Neuron (in vitro differentiated cells): ENCODE measurements at regions not wholly inside any gene's neighbourhood (a gene's known extent, or its start where the extent isn't known, plus 50 kb on each side); places are given as distances from the start of the nearest gene placed in this dataset.
"Not testable (repeated sequence)": the region's sequence is repeated elsewhere in the genome, so short reads cannot be mapped to it uniquely, and the experiment has no call there.

Experiments
- H2AFZ ChIP-seq: one replicate; pipeline ENCODE4 v1.6.1; 2013; ENCODE audit warnings: low read depth, mild to moderate bottlenecking, inconsistent platforms, low read length, moderate library complexity
- H3K27me3 ChIP-seq: one replicate; pipeline ENCODE4 v1.6.1; 2013; ENCODE audit warnings: low read length; ENCODE audit not compliant: insufficient read depth
- H3K36me3 ChIP-seq: one replicate; pipeline ENCODE4 v1.6.1; 2013; ENCODE audit warnings: low read length; ENCODE audit not compliant: insufficient read depth
- H3K4me1 ChIP-seq: one replicate; pipeline ENCODE4 v1.6.1; 2013; ENCODE audit warnings: low read length; ENCODE audit not compliant: insufficient read depth
- H3K4me3 ChIP-seq: 2 replicates; pipeline ENCODE4 v1.5.1; 2013; ENCODE audit warnings: mild to moderate bottlenecking, low read length, moderate library complexity
- H3K9me3 ChIP-seq: one replicate; pipeline ENCODE4 v1.6.1; 2013; ENCODE audit warnings: low read length

GRCh38 chr5:92132294-92132908, 749.3 kb upstream of the ARRDC3 start:
- H2AFZ ChIP-seq: peak overlapping the region; percentile 36
- not testable (repeated sequence) for H3K4me1 ChIP-seq, H3K36me3 ChIP-seq, H3K9me3 ChIP-seq, H3K27me3 ChIP-seq, H3K4me3 ChIP-seq

- Histone ChIP-seq H3K4me3 (no peak overlapping the region), H3K9me3 (no peaks in the 10 kb centered on the region), H3K27me3 (no peaks in the 10 kb centered on the region)
These were observed 743.1 kb upstream of the ARRDC3 start for GRCh38 chr5:92126182-92126581.

GRCh38 chr5:92119110-92119509, 736.0 kb upstream of the ARRDC3 start:
- H2AFZ ChIP-seq: no peak overlapping the region
- H3K27me3 ChIP-seq: no peaks in the 10 kb centered on the region

More at GRCh38 chr5:92126182-92126581, 743.1 kb upstream of the ARRDC3 start:
- no peaks in the 10 kb centered on the region for H3K36me3 ChIP-seq
- H2AFZ ChIP-seq: no peak overlapping the region
- H3K4me1 ChIP-seq: no peaks in the 10 kb centered on the region

GRCh38 chr5:92106808-92107207, 723.7 kb upstream of the ARRDC3 start:
- no peaks in the 10 kb centered on the region for H3K27me3 ChIP-seq
- no peaks in the 10 kb centered on the region for H3K36me3 ChIP-seq
- H2AFZ ChIP-seq: no peak overlapping the region
- peaks cover 2% of the 10 kb centered on the region for H3K9me3 ChIP-seq
- no peak overlapping the region for H3K4me3 ChIP-seq
- peaks cover 7% of the 10 kb centered on the region for H3K4me1 ChIP-seq

More at GRCh38 chr5:92119110-92119509, 736.0 kb upstream of the ARRDC3 start:
- Histone ChIP-seq H3K36me3 (no peaks in the 10 kb centered on the region), H3K4me1 (peaks cover 7% of the 10 kb centered on the region), H3K9me3 (no peaks in the 10 kb centered on the region), H3K4me3 (no peak overlapping the region)

GRCh38 chr5:92104126-92104525, 721.0 kb upstream of the ARRDC3 start:
- peaks cover 7% of the 10 kb centered on the region for H3K4me1 ChIP-seq
- H3K9me3 ChIP-seq: peaks cover 2% of the 10 kb centered on the region
- H3K4me3 ChIP-seq: no peak overlapping the region
- no peaks in the 10 kb centered on the region for H3K36me3 ChIP-seq
- peak overlapping the region; percentile 57 for H2AFZ ChIP-seq
- no peaks in the 10 kb centered on the region for H3K27me3 ChIP-seq

- Histone ChIP-seq H3K4me3 (no peak overlapping the region), H3K4me1 (peaks cover 7% of the 10 kb centered on the region), H3K36me3 (no peaks in the 10 kb centered on the region), H3K9me3 (peaks cover 2% of the 10 kb centered on the region), H3K27me3 (no peaks in the 10 kb centered on the region), H2AFZ (no peak overlapping the region)
These were observed 719.2 kb upstream of the ARRDC3 start for GRCh38 chr5:92102313-92102712.

- no peak overlapping the region for H2AFZ ChIP-seq
- no peaks in the 10 kb centered on the region for H3K4me1 ChIP-seq
- no peak overlapping the region for H3K4me3 ChIP-seq
- H3K27me3 ChIP-seq: no peaks in the 10 kb centered on the region
- no peaks in the 10 kb centered on the region for H3K9me3 ChIP-seq
- no peaks in the 10 kb centered on the region for H3K36me3 ChIP-seq
These were observed 709.1 kb upstream of the ARRDC3 start for GRCh38 chr5:92092239-92092638.

- Histone ChIP-seq H3K4me3 (no peak overlapping the region), H3K9me3 (no peaks in the 10 kb centered on the region), H3K36me3 (no peaks in the 10 kb centered on the region), H3K27me3 (no peaks in the 10 kb centered on the region), H2AFZ (no peak overlapping the region), H3K4me1 (no peaks in the 10 kb centered on the region)
These were observed 703.1 kb upstream of the ARRDC3 start for GRCh38 chr5:92086059-92086811.

GRCh38 chr5:92081958-92082712, 699.0 kb upstream of the ARRDC3 start:
- no peaks in the 10 kb centered on the region for H3K9me3 ChIP-seq
- H3K4me1 ChIP-seq: no peaks in the 10 kb centered on the region
- no peaks in the 10 kb centered on the region for H3K27me3 ChIP-seq
- H3K4me3 ChIP-seq: no peak overlapping the region
- H3K36me3 ChIP-seq: no peaks in the 10 kb centered on the region
- no peak overlapping the region for H2AFZ ChIP-seq

GRCh38 chr5:92070786-92071185, 687.7 kb upstream of the ARRDC3 start:
- H3K36me3 ChIP-seq: no peaks in the 10 kb centered on the region
- no peak overlapping the region for H3K4me3 ChIP-seq
- H3K4me1 ChIP-seq: no peaks in the 10 kb centered on the region
- H3K9me3 ChIP-seq: peaks cover 4% of the 10 kb centered on the region
- no peaks in the 10 kb centered on the region for H3K27me3 ChIP-seq
- H2AFZ ChIP-seq: no peak overlapping the region

GRCh38 chr5:92064993-92065392, 681.9 kb upstream of the ARRDC3 start:
- Histone ChIP-seq H3K4me3 (no peak overlapping the region), H2AFZ (no peak overlapping the region), H3K36me3 (no peaks in the 10 kb centered on the region), H3K27me3 (no peaks in the 10 kb centered on the region), H3K9me3 (peaks cover 4% of the 10 kb centered on the region), H3K4me1 (no peaks in the 10 kb centered on the region)

GRCh38 chr5:92051741-92052140, 668.6 kb upstream of the ARRDC3 start:
- H2AFZ ChIP-seq: no peak overlapping the region
- H3K36me3 ChIP-seq: no peaks in the 10 kb centered on the region
- H3K27me3 ChIP-seq: no peaks in the 10 kb centered on the region
- H3K9me3 ChIP-seq: peaks cover 2% of the 10 kb centered on the region
- H3K4me1 ChIP-seq: no peaks in the 10 kb centered on the region
- no peak overlapping the region for H3K4me3 ChIP-seq

GRCh38 chr5:92050970-92051369, 667.9 kb upstream of the ARRDC3 start:
- no peak overlapping the region for H3K4me3 ChIP-seq
- H3K9me3 ChIP-seq: peaks cover 2% of the 10 kb centered on the region

More at GRCh38 chr5:92050970-92051369, 667.9 kb upstream of the ARRDC3 start:
- H3K36me3 ChIP-seq: no peaks in the 10 kb centered on the region
- no peak overlapping the region for H2AFZ ChIP-seq
- no peaks in the 10 kb centered on the region for H3K27me3 ChIP-seq
- no peaks in the 10 kb centered on the region for H3K4me1 ChIP-seq
